ENCODE measurements at regions not wholly inside any gene's neighbourhood (a gene's known extent, or its start where the extent isn't known, plus 50 kb on each side); places are given as distances from the start of the nearest gene placed in this dataset.

DNA sequence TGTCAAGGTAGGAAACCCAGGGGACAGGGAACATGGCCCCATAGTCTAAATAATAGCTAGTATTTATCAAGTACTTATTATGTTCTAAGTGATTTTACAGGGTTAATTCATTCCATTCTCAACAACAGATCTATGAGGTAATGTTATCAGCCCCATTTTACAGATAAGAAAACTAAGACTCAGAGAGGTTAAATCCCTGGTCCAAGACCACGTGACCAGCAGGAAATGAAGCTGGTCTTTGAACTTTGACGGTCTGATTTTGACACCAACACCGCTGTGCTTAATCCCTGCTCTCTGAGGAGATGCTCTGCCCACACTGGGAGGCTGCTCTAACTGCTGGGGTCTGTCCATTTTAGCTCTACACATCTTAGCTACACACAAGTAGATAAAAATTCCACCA lies 253.5 kb downstream of the SPTSSA start:
- no peak for DNase-seq

DNA sequence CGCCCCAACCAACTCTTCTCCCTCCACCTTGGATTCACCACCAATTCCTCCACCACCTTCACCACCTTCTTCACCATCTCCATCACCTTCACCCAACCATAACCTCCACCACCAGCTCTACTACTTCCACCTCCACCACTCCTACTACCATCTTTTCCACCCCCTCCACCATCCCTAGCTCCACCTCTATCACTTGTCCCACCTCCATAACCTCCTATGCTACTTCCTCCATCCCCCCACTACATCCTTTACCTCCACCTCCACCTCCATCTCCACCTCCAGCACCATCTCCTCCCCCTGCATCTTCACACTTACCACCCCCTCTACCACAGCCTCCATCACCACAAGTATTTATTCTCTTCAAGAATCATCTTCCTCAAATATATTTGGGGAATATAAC lies 254.9 kb upstream of the EGLN3 start:
- no peak for DNase-seq

DNA sequence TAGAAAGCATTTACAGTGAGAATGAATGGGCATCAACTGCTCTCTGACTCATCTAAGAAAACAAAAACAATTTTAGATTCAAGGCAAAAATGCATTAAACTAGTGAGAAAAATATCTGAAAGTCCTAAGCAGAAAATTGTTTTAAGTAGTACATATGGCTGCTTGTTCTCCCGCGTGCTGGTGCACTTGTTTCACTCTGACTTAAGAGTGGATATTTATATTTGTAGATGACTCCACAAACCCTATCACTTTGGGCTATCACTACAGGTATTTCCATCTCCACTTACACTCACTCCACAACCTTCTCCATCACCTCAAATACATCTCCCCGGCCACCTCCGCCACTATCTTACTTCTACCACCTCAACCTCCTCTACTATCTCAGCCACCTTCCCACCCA lies 253.9 kb upstream of the EGLN3 start:
- no peak for DNase-seq

DNA sequence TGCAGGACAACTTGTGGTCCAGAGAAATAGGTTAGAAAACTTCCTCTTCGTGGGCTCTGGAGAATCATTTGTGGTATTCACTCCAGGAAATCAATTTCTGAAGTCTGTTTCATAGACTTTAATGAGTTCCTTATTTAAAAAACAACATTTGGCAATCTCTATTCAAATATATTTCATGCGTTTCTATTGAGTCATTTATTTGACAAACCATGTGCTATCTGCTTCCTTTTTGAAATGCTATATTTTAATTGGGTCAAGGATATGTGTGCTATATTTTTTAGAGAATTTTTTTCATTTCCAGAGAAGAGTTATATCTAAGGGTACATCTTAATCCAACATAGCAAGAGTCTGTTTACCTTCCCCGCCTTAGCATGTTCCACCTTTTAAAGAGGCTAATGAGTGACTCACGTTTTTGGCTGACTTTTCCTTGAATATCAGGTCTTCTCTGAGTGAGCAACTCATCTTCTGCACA lies 252.4 kb upstream of the EGLN3 start:
- DNase-seq = no peak

DNA sequence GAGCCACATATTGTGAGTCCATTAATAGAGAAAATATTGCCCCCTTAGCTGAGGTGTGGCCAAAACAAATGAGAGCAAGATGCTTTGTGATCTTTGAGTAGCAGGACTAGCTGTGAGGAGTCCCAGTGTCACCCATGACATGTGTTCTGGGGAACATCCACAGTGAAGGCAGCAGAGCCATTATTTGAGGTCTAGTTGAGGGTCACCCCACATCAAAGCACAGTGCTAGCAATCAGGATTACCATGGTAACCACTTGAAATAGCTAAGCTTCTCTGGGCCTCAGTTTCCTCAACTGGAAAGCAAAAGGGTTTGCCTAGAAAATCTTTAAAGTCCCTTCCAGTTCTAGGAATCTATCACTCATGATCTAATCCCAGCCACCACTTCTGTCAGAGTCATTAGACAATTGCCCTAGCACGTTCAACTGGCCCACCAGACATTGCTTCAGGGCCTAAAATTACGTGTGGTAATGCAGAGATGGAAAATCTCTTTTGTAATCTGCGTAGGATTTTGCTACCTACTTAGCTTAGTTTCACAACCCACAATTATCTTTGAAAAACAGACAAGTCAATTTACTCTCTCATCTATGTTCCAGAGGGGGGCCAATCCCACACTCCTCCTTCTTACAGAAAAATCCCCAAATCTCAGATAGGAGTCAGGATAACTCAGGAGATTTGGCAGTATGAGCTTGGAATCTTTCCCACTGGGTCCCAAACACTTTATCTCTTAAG lies 251.2 kb upstream of the EGLN3 start:
- DNase-seq = no peak

DNA sequence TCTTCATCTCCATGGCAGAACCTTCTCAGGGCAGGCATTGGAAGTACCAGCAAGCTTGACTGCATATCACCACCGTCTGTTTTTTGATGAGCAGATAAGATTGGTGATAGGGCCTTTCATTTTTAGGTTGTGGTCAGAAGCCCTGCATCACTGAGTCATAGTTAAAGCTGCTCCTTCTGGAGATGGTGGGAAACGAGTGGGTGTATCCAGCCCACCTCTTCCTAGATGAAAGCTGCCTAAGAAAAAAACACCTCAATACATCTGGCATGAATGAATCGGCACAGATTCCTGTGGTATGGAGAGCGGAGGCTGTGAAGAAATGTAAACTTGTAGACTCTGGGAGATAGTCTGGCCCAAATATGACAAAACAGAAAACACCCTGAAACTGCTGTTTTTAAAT lies 248.7 kb upstream of the EGLN3 start:
- DNase-seq = no peak

DNA sequence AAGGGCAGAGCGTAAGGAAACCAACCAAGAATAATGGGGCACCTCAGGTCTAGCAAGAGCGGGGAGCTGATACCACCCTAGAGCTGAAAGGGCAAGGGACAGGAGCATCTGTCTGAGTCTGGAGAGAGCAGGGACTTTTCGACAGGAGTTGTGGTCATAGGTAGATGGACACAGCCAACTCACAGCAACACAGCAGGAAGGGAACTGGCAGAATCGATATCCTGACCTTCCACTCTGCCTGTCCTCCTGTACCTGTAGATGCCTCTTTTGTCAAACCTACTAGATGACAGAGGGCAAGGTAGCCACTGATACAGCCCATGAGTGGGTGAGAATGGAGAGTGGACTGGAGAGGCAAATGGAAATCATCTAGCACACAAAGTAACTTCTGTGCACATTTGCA lies 247.2 kb upstream of the EGLN3 start:
- DNase-seq = no peak

DNA sequence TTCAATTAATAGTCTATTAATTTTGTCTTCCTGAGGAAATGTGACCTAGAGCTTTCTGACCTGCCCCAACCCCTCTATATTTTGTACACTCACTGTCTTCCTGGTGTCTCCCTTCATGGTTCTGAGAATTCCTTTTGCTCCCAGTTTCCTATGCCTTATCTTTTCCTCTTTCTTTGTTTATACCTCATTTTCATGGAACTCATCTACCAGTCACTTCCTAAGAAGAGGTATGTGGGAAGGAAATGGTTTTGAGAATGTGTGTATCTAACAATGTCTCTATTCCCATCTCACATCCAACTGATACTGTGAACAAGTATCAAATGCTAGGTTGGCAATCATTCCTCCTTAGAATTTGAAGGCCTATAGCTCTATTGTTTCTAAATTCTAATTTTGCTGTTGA lies 245.1 kb upstream of the EGLN3 start:
- DNase-seq = no peak

DNA sequence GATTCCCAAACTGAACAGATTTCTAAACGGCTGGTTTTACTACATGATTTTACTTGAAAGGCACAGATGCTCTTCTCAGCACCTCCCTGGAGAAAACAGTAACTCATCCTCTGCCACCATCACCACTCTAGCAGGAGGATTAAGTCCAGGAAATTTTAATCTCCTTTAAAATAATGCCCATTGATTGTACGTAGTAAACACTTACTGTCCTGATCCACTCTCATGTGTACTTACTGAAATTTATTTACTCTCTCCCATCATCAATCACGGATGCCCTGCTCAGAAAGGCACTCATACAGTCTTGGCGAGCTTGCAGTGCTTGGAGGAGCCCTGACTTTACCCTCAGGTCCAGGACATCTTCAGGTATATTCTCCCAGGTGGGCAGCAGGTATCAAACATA lies 239.8 kb upstream of the EGLN3 start:
- no peak for DNase-seq

DNA sequence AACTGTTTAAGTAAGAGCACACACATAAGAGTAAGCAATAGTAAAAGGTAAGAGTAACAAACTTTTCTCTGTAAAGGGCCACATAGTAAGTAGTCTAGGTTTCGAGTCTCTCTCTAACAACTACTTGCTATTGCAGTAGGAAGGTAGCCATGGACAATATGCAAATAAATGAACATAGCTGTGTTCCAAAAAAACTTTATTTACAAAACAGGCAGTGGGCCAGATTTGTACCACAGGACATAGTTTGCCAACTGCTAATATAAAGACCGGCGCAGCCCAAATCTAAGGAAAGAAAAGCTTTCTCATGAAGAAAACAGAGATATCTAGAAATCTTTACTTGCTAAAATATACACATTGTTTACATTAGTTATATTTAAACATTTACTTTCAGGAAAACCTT lies 239.0 kb upstream of the EGLN3 start:
- no peak for DNase-seq

DNA sequence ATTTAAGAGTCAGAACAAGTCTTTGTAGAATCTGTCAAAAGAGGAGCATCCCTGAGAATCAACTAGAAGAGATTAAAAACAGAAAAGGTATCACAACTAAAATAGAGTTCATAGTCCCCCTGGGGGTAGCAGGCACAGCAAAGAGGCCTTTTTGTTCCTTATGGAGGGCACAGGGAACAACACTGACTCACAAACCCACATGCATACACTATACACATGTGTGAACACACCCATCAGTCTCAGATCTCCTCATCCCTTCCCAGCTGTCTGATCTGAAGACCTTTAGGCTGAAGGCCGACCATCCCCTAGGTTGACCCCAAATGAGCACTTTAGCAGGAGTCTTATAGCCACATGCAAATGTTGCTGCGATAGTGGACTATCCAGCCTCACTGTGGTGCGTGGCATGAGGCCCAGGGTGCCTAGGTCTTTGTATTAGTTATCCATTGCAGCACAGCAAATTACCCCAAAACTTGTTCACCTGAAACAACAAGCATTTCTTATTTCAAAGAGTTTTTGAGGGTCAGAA lies 236.7 kb upstream of the EGLN3 start:
- no peak for DNase-seq

DNA sequence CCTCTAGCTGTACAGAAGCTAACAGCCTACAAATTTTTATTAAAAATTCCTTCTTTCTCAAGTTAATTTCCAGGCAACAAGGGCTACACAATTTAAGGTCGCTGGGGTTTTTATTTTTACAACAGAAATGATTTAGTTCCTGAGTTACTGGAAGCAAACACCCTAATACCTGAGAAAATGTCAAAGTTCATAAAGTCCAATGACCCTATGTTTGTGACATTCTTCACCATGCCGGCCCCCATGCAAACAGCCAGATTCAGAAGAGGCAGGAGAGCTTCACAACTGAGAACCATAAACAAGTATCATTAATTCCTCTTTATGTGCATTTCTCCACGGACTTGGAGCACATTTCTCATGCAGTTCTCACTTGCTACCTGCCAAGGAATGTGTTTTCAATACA lies 236.2 kb upstream of the EGLN3 start:
- DNase-seq = no peak

DNA sequence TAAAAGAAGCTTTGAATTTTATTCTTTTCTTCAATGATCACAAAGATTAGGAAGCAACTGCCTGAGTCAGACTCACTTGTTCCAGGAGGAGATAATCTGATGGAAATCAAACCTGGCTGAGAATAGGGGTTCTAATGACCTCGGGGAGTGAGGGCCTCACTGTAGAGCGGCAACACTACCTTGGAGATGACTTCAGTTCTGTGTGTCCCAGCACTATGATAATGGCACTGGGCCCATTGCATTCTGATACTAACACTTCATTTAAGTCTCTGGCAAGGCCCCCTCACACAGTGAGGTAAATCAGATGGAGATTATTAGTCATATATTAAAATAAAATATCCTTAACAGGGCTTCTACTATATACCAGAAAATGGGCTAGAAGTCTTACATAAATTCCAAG lies 233.3 kb upstream of the EGLN3 start:
- no peak for DNase-seq

DNA sequence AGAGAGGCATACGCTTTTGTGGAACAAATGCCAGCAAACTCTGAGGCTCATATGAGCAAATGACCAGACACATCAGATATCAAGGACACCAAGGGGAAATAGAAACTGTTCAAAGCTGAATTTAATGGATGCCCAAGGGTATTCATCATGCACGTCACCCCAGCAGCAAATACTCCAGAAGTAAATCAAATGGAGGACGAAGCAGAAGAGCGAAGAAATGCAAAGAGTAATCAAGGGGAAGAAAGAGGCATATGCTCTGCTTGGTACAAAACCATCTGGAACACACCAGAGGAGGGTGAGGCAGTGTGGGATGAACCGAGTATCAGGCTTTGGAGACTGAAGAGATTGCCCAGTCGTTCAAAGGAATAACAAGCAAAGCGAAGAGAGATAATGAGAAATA lies 232.6 kb upstream of the EGLN3 start:
- no peak for DNase-seq

DNA sequence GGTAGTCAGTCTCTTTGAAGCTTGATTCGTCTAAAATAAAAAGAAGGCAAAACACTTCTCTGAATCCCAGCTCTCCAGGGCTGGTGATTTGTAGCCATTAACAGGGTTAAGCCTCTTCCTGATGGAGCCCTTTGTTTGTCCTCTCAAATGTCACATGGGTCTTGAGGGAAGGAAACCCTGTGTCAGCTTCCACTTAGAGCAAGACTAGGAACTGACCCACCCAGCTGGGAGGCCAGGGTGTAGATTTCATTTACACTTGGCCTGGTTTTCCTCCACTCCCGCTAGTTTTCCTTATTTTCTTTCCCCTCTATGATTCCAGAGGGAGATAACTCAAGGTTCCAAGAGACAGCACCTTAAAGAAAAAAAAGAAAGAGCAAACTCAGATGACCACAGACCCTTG lies 230.5 kb upstream of the EGLN3 start:
- no peak for DNase-seq

DNA sequence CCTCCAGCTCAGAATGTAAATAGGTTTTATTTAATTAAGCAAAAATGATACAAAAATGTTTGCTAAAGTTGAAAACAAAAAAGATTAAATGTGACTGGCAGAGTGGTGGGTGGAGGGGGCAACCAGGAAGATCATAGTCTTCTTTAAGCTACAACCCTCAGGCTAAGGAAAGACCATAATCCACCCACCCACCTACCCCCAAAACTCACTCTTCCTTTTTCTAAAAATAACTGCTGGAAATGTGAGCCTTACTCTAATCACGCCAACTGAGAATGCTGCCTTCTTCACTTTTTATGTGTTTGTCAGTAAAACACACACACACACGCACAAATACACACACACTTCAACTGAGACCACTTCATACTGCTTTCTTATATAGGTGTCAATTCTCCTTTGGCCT lies 230.0 kb upstream of the EGLN3 start:
- no peak for DNase-seq

DNA sequence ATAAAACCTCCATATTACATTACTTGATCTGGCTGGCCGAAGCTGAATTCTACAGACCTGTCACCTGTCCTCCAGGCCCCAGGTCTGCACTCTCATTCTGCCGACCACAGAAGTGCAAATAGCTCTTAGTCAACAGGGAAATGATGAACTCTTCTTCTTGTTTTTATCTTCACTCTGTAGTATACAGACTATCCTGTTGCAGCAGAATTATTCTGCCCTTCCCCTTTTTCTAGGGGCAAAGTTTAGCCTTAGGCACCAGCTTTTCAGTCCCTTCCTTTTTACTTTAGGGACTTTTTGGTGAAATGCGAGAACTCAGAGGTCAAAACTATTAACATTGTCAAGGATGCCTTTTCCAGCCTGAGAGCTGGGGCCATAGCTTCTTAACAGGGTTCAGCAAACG lies 229.6 kb upstream of the EGLN3 start:
- DNase-seq = no peak

DNA sequence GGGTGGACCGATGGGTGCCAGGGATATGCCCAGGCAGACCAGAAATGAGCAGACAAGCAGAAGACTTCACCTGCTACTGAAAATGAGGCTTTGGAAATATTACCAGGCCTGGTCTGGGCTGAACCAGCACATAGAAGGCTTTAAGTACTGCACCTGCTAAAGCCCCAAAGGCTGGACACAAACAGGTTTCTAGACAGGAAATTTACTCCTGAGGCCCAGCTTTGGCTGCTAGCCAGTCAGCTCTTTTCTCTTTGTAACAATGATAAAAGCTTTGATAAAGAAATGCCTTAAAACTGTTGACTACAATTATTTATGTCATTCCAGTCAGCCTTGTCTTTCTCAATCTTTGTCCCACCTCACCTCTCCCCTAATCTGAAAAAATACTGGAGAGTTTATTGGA lies 228.9 kb upstream of the EGLN3 start:
- DNase-seq = no peak

DNA sequence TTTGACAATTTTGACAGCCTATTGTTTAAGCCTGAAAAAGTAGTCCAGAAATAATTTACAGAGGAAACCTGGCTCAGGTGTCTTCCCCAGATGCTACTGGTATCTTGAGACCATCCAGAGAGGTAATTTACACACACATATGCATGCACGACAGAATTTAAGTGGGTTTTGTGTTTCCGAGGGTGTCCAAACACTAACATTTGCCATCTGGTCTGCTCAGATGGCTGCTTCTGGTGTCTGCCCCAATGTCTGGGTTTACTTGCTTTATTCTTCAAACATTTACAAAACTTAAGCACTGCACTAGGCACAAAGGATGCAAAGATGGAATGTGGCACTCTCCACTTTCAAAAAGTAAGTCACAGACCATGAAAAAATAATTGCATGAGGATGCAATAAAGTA lies 226.6 kb upstream of the EGLN3 start:
- DNase-seq = no peak

DNA sequence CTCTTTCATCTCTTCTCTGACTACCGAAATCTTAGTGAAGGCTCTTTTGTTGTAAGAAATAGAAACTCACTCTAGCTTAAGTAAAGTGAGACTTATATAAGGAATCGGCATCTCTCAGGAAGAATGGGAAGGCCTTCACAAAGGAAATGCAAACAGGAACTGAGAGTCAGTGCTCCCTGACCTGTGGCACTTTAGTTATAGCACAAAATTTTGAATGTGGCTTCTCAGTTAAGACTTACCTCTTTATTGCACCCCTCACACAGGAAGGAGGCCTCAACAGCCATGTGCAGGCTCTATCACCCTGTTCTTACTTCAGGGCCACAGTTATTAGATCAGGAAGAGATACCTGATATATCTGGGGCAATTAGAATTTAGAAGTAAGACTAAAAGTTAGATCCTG lies 224.7 kb upstream of the EGLN3 start:
- no peak for DNase-seq

DNA sequence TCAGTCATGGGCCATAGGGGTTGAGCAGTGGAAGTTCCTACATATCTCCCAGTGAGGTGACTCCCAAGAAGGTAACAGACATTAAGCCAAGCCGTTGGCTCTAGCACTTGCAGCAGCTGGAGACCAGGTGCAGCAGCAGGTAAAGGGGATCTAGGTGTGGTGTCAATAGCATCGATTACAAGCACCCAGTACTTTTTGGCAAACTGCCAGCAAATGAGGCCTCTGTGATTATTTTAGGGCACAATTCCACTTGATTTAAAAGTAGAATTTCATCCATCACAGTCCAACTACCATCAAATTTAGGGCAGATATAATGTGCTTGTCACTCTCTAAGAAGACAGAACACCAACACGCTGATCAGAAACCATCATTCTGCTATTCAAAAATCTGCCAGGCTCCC lies 224.1 kb upstream of the EGLN3 start:
- DNase-seq = no peak

DNA sequence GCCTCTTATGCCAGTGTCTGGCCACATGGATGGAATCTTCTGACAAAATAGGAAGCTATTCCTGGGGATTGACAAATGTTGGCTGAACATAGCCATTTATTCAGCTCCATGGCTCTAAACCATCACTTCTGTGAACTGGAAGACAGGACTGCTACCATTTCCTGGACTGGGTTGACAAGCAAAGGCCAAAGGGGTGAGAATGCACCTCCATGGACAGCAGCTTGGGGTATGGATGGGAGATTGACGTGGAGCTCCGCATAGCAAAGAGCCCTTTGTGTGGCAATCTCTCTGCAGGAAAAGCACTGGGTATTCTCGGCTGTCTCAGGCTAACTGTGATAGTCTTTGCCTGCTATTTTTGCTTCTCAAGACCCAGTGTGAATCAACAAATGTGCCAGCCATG lies 223.0 kb upstream of the EGLN3 start:
- DNase-seq = no peak

DNA sequence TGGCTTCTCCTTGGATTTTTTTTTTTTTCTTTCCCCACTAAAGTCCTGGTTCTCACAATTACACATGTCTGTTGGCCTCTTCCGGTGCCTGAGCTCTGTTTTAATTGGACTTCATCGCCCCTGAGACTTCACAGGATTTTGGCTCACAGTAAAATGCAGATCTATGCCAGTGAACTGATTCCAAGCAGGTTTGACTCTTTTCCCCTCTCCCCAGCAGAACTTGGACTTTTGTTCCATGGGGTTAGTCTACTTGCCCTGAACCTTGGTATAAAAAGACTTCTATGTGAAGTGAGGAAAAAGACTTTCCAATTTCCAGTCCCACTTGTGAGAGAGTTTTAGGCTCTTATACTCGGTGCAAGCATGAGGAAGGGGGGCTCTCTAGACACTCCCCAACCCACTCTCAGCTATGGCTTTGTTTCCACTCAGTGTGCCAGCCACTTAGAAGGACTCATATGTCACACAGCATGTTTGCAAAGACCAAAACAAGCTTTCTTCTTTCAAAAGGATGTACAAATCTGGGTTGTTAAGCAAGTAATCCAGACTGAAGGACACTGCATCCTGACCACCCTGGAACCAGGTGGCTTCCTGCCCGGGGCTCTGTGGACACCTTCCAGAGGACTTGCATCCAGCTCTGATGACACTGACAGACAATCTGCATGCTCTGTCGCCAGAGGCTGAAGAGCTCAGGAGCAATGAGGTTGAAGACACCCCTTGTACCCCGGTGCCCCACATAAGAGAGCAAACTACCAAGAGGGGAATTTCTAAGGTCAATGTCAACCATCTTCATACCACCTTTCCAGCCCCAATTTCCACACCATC lies 221.9 kb upstream of the EGLN3 start:
- no peak for DNase-seq

DNA sequence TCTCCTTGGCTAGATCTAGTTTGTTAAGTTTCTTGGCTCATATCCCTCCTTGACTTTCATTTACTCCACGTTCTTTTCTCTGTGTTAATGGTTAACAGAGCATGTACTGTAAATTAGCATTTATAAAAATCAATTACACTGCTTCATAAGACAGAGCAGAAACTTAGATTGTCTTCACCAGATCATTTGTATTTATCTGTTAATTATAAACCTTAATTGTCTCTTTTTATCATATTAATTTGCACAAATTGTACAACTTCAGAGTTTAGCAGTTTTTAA lies 221.2 kb upstream of the EGLN3 start:
- no peak for DNase-seq

Data from T-helper 9 cell (primary cell).